ENCODE measurements at regions not wholly inside any gene's neighbourhood (a gene's known extent, or its start where the extent isn't known, plus 50 kb on each side); places are given as distances from the start of the nearest gene placed in this dataset.

DNA sequence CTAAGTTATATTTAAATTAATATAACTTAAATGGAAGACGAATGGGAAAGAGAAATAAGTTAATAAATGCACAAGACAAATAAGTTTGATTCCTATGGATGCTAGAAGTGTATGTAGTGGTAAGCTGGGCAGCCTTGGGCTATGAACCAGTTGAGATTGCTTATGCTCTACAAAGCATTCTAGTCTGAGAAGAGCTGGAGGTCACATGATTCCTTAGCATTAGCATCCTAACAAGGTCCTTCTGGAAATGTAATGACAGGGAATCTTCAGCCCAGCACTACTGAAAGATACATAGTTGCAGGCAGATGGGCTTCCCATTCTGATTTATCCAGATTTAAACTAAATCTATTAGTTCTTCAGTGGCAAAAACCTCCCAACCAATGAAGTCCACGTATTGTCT lies 102.3 kb upstream of the ESRRG start:
- no peak for TF ChIP-seq CTCF (IDR thresholded peaks at IDR 0.05)
- no peak for TF ChIP-seq POLR2AphosphoS5 (IDR thresholded peaks at IDR 0.05)
- no peak for TF ChIP-seq POLR2A (IDR thresholded peaks at IDR 0.05)
